Stomach (tissue), 4 donors: ENCODE measurements at regions not wholly inside any gene's neighbourhood (a gene's known extent, or its start where the extent isn't known, plus 50 kb on each side); places are given as distances from the start of the nearest gene placed in this dataset.

Experiments used
- EP300 ChIP-seq: sonication (generic); formaldehyde crosslinking; IDR thresholded peaks from one replicate; pipeline ENCODE4 v1.6.1; 2017; ENCODE audit warnings: antibody characterized with exemption
- POLR2A ChIP-seq, 4 donors: fragments of 450-650 bp; IDR thresholded peaks; one replicate each; pipeline ENCODE4 v1.6.1; 2016; ENCODE audit warnings: antibody characterized with exemption in 4 of 4, control low read depth in 2 of 4, mild to moderate bottlenecking in 1 of 4, moderate library complexity in 1 of 4

GRCh38 chr10:10538326-10538725 lies 479.3 kb upstream of the CELF2 start:
- no peak for TF ChIP-seq POLR2A (IDR thresholded peaks at IDR 0.05)
- TF ChIP-seq EP300 = no peak
